H1 (cell line): ENCODE measurements at regions not wholly inside any gene's neighbourhood (a gene's known extent, or its start where the extent isn't known, plus 50 kb on each side); places are given as distances from the start of the nearest gene placed in this dataset.

Experiments
- CTCF ChIA-PET: fragments of 300-600 bp; sonication (Branson Sonifier 250); formaldehyde crosslinking; loops from one replicate; lab custom pipeline; 2021; ENCODE audit not compliant: partially characterized antibody; lab: Charles Lee
- POLR2A ChIA-PET: fragments of 300-600 bp; sonication (Branson Sonifier 250); formaldehyde crosslinking; loops from one replicate; lab custom pipeline; 2021; ENCODE audit warnings: inconsistent platforms; ENCODE audit not compliant: partially characterized antibody; lab: Charles Lee
- DNase-seq, 2 experiments: peaks; one replicate each; pipeline versions ENCODE4 v3.0.0 to v3.0.0-alpha.2; 2010 to 2022; ENCODE audit warnings: low spot score in 2 of 2, low read depth in 1 of 2, mixed read lengths in 1 of 2
- FAIRE-seq: peaks from 2 replicates; lab custom pipeline; 2011; peaks lifted over from hg19 to GRCh38; lab: Jason Lieb, UNC
- H2AFZ ChIP-seq: 2 replicates; pipeline ENCODE4 v1.8.1; 2012; ENCODE audit warnings: low read length, inconsistent platforms
- H2AK5ac ChIP-seq: 2 replicates; pipeline ENCODE4 v1.6.1; 2013; ENCODE audit warnings: low read depth, low read length
- H2BK120ac ChIP-seq: replicated peaks from 2 replicates; pipeline ENCODE3; 2013; ENCODE audit warnings: low read depth, low read length, inconsistent platforms
- H2BK12ac ChIP-seq: 2 replicates; pipeline ENCODE4 v1.6.1; 2013; ENCODE audit warnings: low read depth, low read length
- H2BK15ac ChIP-seq: 2 replicates; pipeline ENCODE4 v1.6.1; 2013; ENCODE audit warnings: low read length
- H2BK20ac ChIP-seq: 2 replicates; pipeline ENCODE4 v1.6.1; 2013; ENCODE audit warnings: low read length
- H2BK5ac ChIP-seq: 2 replicates; pipeline ENCODE4 v1.6.1; 2013; ENCODE audit warnings: low read depth, low read length
- H3K14ac ChIP-seq: 2 replicates; pipeline ENCODE4 v1.6.1; 2013; ENCODE audit warnings: inconsistent platforms; ENCODE audit not compliant: insufficient read length
- H3K18ac ChIP-seq: 2 replicates; pipeline ENCODE4 v1.6.1; 2013; ENCODE audit warnings: low read length; ENCODE audit errors: extremely low read depth
- H3K23ac ChIP-seq: 2 replicates; pipeline ENCODE4 v1.6.1; 2013; ENCODE audit warnings: inconsistent platforms; ENCODE audit not compliant: insufficient read length
- H3K23me2 ChIP-seq: 2 replicates; pipeline ENCODE4 v1.6.1; 2013; ENCODE audit warnings: low read depth, low read length
- H3K27ac ChIP-seq: 2 replicates; pipeline ENCODE4 v1.6.1; 2011; ENCODE audit warnings: low read depth, low read length, inconsistent platforms
- H3K27me3 ChIP-seq, 4 experiments: replicated peaks in 1 of 4; 1 replicate in 1 of 4; 2 replicates in 3 of 4; pipeline versions ENCODE4 v1.6.1 to v1.8.1; 2011 to 2013; ENCODE audit warnings: low read length in 3 of 4, mild to moderate bottlenecking in 3 of 4, inconsistent platforms in 2 of 4, mixed read lengths in 2 of 4, moderate library complexity in 1 of 4; ENCODE audit not compliant: control insufficient read depth in 3 of 4, insufficient read depth in 3 of 4; ENCODE audit errors: extremely low read depth in 1 of 4
- H3K36me3 ChIP-seq, 4 experiments: 2 replicates each; pipeline versions ENCODE4 v1.6.1 to v1.8.1; 2011 to 2013; ENCODE audit warnings: mild to moderate bottlenecking in 4 of 4, low read length in 3 of 4, moderate library complexity in 2 of 4, control low read depth in 1 of 4, inconsistent platforms in 1 of 4; ENCODE audit not compliant: insufficient read depth in 4 of 4, control insufficient read depth in 2 of 4
- H3K4ac ChIP-seq: replicated peaks from 2 replicates; pipeline ENCODE3; 2013; ENCODE audit warnings: low read length, low read depth, mixed read lengths, inconsistent platforms; ENCODE audit not compliant: insufficient read length
- H3K4me1 ChIP-seq, 4 experiments: replicated peaks in 1 of 4; 1 replicate in 1 of 4; 2 replicates in 3 of 4; pipeline versions ENCODE4 v1.6.1 to v1.8.1; 2011 to 2013; ENCODE audit warnings: low read length in 3 of 4, inconsistent platforms in 2 of 4, mixed read lengths in 1 of 4; ENCODE audit not compliant: insufficient read depth in 4 of 4, control insufficient read depth in 3 of 4
- H3K4me2 ChIP-seq, 2 experiments: 2 replicates each; pipeline versions ENCODE4 v1.6.1 to v1.8.1; 2011 to 2013; ENCODE audit warnings: low read depth in 2 of 2, low read length in 2 of 2, control low read depth in 1 of 2, inconsistent platforms in 1 of 2, mild to moderate bottlenecking in 1 of 2; ENCODE audit not compliant: insufficient read depth in 1 of 2
- H3K4me3 ChIP-seq, 4 experiments: fragments of 200-600, 300-600 bp in 1 of 4; sonication (generic), shearing (Covaris generic), sonication (Bioruptor Twin) in 1 of 4; 2 replicates each; pipeline versions ENCODE4 v1.5.1 to v1.8.1; 2011 to 2016; ENCODE audit warnings: low read length in 4 of 4, low read depth in 3 of 4, control low read depth in 2 of 4, inconsistent platforms in 2 of 4, mild to moderate bottlenecking in 2 of 4, mixed read lengths in 1 of 4, moderate library complexity in 1 of 4; ENCODE audit not compliant: insufficient read depth in 2 of 4; ENCODE audit errors: extremely low read depth in 1 of 4
- H3K56ac ChIP-seq: replicated peaks from 2 replicates; pipeline ENCODE3; 2013; ENCODE audit warnings: low read depth, mild to moderate bottlenecking, mixed read lengths, low read length, inconsistent platforms; ENCODE audit not compliant: insufficient read length
- H3K79me1 ChIP-seq: 2 replicates; pipeline ENCODE4 v1.6.1; 2013; ENCODE audit warnings: low read depth, low read length, control low read depth
- H3K79me2 ChIP-seq, 2 experiments: 2 replicates each; pipeline versions ENCODE4 v1.6.1 to v1.8.1; 2012 to 2013; ENCODE audit warnings: low read length in 2 of 2, mild to moderate bottlenecking in 2 of 2, inconsistent platforms in 1 of 2; ENCODE audit not compliant: insufficient read depth in 2 of 2, control insufficient read depth in 1 of 2
- H3K9ac ChIP-seq, 4 experiments: replicated peaks in 1 of 4; 1 replicate in 1 of 4; 2 replicates in 3 of 4; pipeline versions ENCODE4 v1.6.1 to v1.8.1; 2011 to 2013; ENCODE audit warnings: low read depth in 3 of 4, low read length in 3 of 4, control low read depth in 2 of 4, mild to moderate bottlenecking in 2 of 4, moderate library complexity in 2 of 4, inconsistent platforms in 1 of 4; ENCODE audit errors: extremely low read depth in 1 of 4
- H3K9me3 ChIP-seq, 2 experiments: 2 replicates each; pipeline versions ENCODE4 v1.6.1 to v1.8.1; 2012 to 2013; ENCODE audit warnings: mild to moderate bottlenecking in 2 of 2, moderate library complexity in 2 of 2, control low read depth in 1 of 2, inconsistent platforms in 1 of 2, low read depth in 1 of 2, low read length in 1 of 2, mixed read lengths in 1 of 2; ENCODE audit not compliant: insufficient read depth in 2 of 2
- H4K20me1 ChIP-seq, 2 experiments: replicated peaks in 1 of 2; 2 replicates each; pipeline versions ENCODE3 to v1.8.1; 2011 to 2013; ENCODE audit warnings: inconsistent platforms in 2 of 2, low read length in 2 of 2, mild to moderate bottlenecking in 1 of 2; ENCODE audit not compliant: insufficient read depth in 2 of 2, control insufficient read depth in 1 of 2
- H4K5ac ChIP-seq: 2 replicates; pipeline ENCODE4 v1.6.1; 2013; ENCODE audit warnings: low read length, low read depth, mixed read lengths, inconsistent platforms; ENCODE audit not compliant: insufficient read length
- H4K8ac ChIP-seq: 2 replicates; pipeline ENCODE4 v1.8.0; 2013; ENCODE audit warnings: mild to moderate bottlenecking, moderate library complexity, low read length, inconsistent platforms; ENCODE audit not compliant: insufficient read depth; ENCODE audit errors: extremely low read depth
- H4K91ac ChIP-seq: replicated peaks from 2 replicates; pipeline ENCODE3; 2013; ENCODE audit warnings: low read length, mixed read lengths, inconsistent platforms; ENCODE audit not compliant: insufficient read length
- BRCA1 ChIP-seq: IDR thresholded peaks from 2 replicates; pipeline ENCODE4 v1.6.1; 2012; ENCODE audit warnings: low read depth, low read length, improper control_type of control experiment
- CEBPB ChIP-seq: IDR thresholded peaks from 2 replicates; pipeline ENCODE4 v1.6.1; 2012; ENCODE audit warnings: low read depth, low read length
- CHD1 ChIP-seq: IDR thresholded peaks from 2 replicates; pipeline ENCODE4 v1.6.1; 2012; ENCODE audit warnings: low read depth, low read length, improper control_type of control experiment
- CHD2 ChIP-seq: IDR thresholded peaks from 2 replicates; pipeline ENCODE4 v1.6.1; 2012; ENCODE audit warnings: low read length, improper control_type of control experiment
- JUN ChIP-seq: IDR thresholded peaks from 2 replicates; pipeline ENCODE4 v1.6.1; 2011; ENCODE audit warnings: low read depth, mild to moderate bottlenecking, improper control_type of control experiment, low read length
- KDM4A ChIP-seq: IDR thresholded peaks from one replicate; pipeline ENCODE4 v1.7.1; 2012; ENCODE audit warnings: low read depth, mild to moderate bottlenecking, moderate library complexity, low read length, inconsistent platforms; ENCODE audit not compliant: severe bottlenecking
- RBBP5 ChIP-seq: IDR thresholded peaks from 2 replicates; pipeline ENCODE4 v1.7.1; 2012; ENCODE audit warnings: low read depth, mild to moderate bottlenecking, inconsistent platforms, low read length, moderate library complexity, borderline replicate concordance
- TCF12 ChIP-seq: IDR thresholded peaks from 2 replicates; pipeline ENCODE4 v1.6.1; 2011; ENCODE audit warnings: low read depth, mild to moderate bottlenecking, low read length
- WGBS, 2 experiments: shearing (Covaris generic) in 1 of 2; methylation state at CpG; one replicate each; pipeline versions ENCODE4 v1.1.6 to v1.1.7; 2013 to 2015; ENCODE audit warnings: low lambda C conversion rate in 2 of 2, mixed read lengths in 2 of 2, inconsistent platforms in 1 of 2, low coverage in 1 of 2, missing lambda C conversion rate in 1 of 2; ENCODE audit not compliant: insufficient replicate concordance in 2 of 2, insufficient coverage in 1 of 2, insufficient read length in 1 of 2; ENCODE audit errors: extremely low coverage in 1 of 2, missing lambda C conversion rate in 1 of 2; 5-methylcytosine and 5-hydroxymethylcytosine counted together
- TF ChIP-seq, protein P1 (sequence below): IDR thresholded peaks from 2 replicates; pipeline ENCODE4 v1.6.1; 2011; ENCODE audit warnings: low read length, improper control_type of control experiment

DNA sequence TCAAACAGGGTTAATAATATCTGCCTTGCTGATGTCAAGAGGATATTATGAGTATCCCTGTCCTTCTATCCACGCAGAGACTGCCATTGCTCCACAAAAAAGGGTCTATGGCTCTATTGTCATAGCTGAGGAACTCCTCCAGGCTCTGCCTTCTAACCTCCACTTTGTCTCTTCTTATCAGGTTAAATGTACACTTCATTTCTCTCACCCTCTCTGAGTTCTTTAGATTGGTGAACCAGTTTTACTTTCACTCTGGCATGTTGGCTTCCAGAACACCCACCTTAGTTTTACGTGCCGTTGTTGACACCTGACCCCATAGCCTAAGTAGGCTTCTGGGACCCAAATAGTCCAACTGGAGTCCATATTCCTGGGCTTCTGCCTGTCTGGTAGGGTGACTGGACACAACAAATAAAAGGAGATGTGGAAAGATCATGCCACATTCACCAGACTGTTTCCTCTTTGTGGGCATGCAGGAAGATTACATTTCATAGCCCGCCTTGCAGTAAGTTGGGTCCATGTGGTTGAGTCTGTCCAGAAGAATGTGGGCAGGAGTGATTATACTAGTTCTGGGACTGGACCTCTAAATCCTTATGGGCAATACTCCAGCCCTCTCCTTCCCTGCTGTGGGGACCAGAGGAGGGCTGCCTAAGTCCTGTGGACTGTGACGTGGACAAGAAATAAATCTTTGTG lies 350.4 kb upstream of the CLINT1 start:
- H2BK120ac ChIP-seq = no peak overlapping the region
- no peak overlapping the region for H3K9ac ChIP-seq
- H2AK5ac ChIP-seq = no peak overlapping the region
- H3K79me2 ChIP-seq = no peaks in the 10 kb centered on the region
- no peak overlapping the region for H3K14ac ChIP-seq
- no peak overlapping the region for H3K56ac ChIP-seq
- no peak overlapping the region for H2BK20ac ChIP-seq
- H2BK12ac ChIP-seq = no peak overlapping the region
- DNase-seq (no peak), FAIRE-seq (no peak)
- H3K18ac ChIP-seq = no peak overlapping the region
- H3K4ac ChIP-seq = no peak overlapping the region
- H3K79me1 ChIP-seq = no peaks in the 10 kb centered on the region
- no peak overlapping the region for H3K4me2 ChIP-seq
- TF ChIP-seq TCF12 (no peak), KDM4A (no peak), BRCA1 (no peak), CEBPB (no peak), RBBP5 (no peak), JUN (no peak), CHD2 (no peak), CHD1 (no peak)
- TF ChIP-seq, protein P1, sequence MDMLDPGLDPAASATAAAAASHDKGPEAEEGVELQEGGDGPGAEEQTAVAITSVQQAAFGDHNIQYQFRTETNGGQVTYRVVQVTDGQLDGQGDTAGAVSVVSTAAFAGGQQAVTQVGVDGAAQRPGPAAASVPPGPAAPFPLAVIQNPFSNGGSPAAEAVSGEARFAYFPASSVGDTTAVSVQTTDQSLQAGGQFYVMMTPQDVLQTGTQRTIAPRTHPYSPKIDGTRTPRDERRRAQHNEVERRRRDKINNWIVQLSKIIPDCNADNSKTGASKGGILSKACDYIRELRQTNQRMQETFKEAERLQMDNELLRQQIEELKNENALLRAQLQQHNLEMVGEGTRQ = no peak
- no peaks in the 10 kb centered on the region for H4K20me1 ChIP-seq
- H3K23me2 ChIP-seq = no peaks in the 10 kb centered on the region
- no peak overlapping the region for H4K8ac ChIP-seq
- H3K23ac ChIP-seq = no peak overlapping the region
- no peak overlapping the region for H4K5ac ChIP-seq
- no peak overlapping the region for H2BK5ac ChIP-seq
- no peaks in the 10 kb centered on the region for H3K27me3 ChIP-seq
- H3K36me3 ChIP-seq = no peaks in the 10 kb centered on the region
- WGBS, 2 experiments = 91% methylated on average over 5 of the region's 5 CpGs; no CpG with 5 or more reads in 1 of the 2 experiments
- no peaks in the 10 kb centered on the region for H3K9me3 ChIP-seq
- H4K91ac ChIP-seq = no peak overlapping the region
- peaks cover 0 to 3% (median 1%) of the 10 kb centered on the region in 4 experiments; a peak in 1 of 7 replicates for H3K4me1 ChIP-seq
- CTCF ChIA-PET = interaction anchor here (1.5 kb wide), 1 partner anchor 35 kb away, joined by 4 read pairs; no protein-coding TSS in a partner anchor
- POLR2A ChIA-PET = no interaction called here
- no peak overlapping the region; the same call in 1 of the 2 replicates for H2AFZ ChIP-seq
- no peak overlapping the region for H3K27ac ChIP-seq
- no peak overlapping the region for H2BK15ac ChIP-seq
- H3K4me3 ChIP-seq = no peak overlapping the region
